Parathyroid adenoma (tissue), 2 donors: ENCODE measurements at regions not wholly inside any gene's neighbourhood (a gene's known extent, or its start where the extent isn't known, plus 50 kb on each side); places are given as distances from the start of the nearest gene placed in this dataset.
A peak's percentile ranks its signal among the peaks of the same experiment; 100 is the strongest.

Experiments used
- H2AFZ ChIP-seq: fragments of 300-600 bp; sonication (generic); one replicate; pipeline ENCODE4 v1.7.0; 2017; ENCODE audit warnings: antibody characterized with exemption, mild to moderate bottlenecking
- H3K27ac ChIP-seq: fragments of 300-600 bp; sonication (generic); one replicate; pipeline ENCODE4 v1.7.0; 2017
- H3K27me3 ChIP-seq: fragments of 300-600 bp; sonication (generic); one replicate; pipeline ENCODE4 v1.7.0; 2017; ENCODE audit warnings: low read length; ENCODE audit not compliant: control insufficient read depth, insufficient read depth
- H3K36me3 ChIP-seq: fragments of 300-600 bp; sonication (generic); one replicate; pipeline ENCODE4 v1.7.0; 2017; ENCODE audit warnings: low read length; ENCODE audit not compliant: control insufficient read depth, insufficient read depth
- H3K4me1 ChIP-seq: fragments of 300-600 bp; sonication (generic); one replicate; pipeline ENCODE4 v1.7.0; 2017; ENCODE audit warnings: control low read depth
- H3K4me2 ChIP-seq: fragments of 300-600 bp; sonication (generic); one replicate; pipeline ENCODE4 v1.7.0; 2017; ENCODE audit warnings: low read length
- H3K4me3 ChIP-seq: fragments of 300-600 bp; sonication (generic); one replicate; pipeline ENCODE4 v1.7.0; 2017; ENCODE audit warnings: low read depth, low read length
- H3K79me2 ChIP-seq: fragments of 300-600 bp; sonication (generic); one replicate; pipeline ENCODE4 v1.7.0; 2017; ENCODE audit warnings: control low read depth
- H3K9ac ChIP-seq: fragments of 300-600 bp; sonication (generic); one replicate; pipeline ENCODE4 v1.7.0; 2017; ENCODE audit warnings: mild to moderate bottlenecking
- H3K9me3 ChIP-seq: fragments of 300-600 bp; sonication (generic); one replicate; pipeline ENCODE4 v1.7.0; 2017; ENCODE audit warnings: low read length; ENCODE audit not compliant: control insufficient read depth
- TF ChIP-seq, protein P1 (sequence below): fragments of 300-600 bp; sonication (generic); IDR thresholded peaks from one replicate; pipeline ENCODE4 v1.7.0; 2017; ENCODE audit warnings: antibody characterized with exemption, mild to moderate bottlenecking
- donor health status: primary hyperparathyroidism.

DNA sequence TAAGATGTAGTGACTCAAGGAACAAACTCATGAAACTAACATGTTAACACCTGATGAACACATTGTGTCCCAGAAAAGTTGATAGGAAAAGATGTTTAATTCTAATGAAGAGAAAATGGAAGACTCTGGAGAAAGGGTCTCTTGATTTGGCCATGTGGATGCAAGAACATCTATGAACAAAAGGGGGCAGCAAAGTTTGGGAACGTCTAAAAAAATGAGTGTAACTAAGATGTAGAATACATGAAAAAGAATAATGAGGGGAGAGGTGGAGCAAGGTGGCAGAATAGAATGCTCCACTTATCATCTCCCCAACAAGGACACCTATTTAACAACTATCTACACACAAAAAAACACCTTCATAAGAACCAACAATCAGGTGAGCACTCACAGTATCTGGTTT is 805.1 kb downstream of the TNS3 start:
- no peak overlapping the region for H2AFZ ChIP-seq

DNA sequence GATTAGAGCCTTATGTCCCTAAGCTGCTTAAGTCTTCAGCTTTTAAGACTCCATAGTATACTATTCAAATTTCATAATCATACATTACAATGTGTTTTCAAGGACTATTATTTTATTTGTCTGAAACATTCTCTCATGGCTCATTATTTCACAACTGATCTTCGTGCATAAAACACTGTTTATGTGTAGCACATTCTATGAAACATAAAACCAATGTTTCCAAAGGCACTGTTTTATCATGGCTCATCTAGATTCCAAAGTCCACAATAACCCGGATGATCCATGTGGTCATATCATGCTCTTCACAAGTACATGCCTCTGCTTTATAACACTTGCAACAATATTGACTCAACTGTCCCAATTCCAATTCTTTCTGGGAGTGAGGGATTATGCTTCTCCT is 806.1 kb downstream of the TNS3 start:
- no peaks in the 10 kb centered on the region for H3K27me3 ChIP-seq
- H3K27ac ChIP-seq = no peak overlapping the region
- no peaks in the 10 kb centered on the region for H3K36me3 ChIP-seq
- no peak overlapping the region for H3K4me3 ChIP-seq
- no peaks in the 10 kb centered on the region for H3K79me2 ChIP-seq
- H3K4me1 ChIP-seq = no peaks in the 10 kb centered on the region
- H3K9me3 ChIP-seq = no peaks in the 10 kb centered on the region
- H3K4me2 ChIP-seq = no peak overlapping the region
- no peak overlapping the region for H3K9ac ChIP-seq
- TF ChIP-seq, protein P1, sequence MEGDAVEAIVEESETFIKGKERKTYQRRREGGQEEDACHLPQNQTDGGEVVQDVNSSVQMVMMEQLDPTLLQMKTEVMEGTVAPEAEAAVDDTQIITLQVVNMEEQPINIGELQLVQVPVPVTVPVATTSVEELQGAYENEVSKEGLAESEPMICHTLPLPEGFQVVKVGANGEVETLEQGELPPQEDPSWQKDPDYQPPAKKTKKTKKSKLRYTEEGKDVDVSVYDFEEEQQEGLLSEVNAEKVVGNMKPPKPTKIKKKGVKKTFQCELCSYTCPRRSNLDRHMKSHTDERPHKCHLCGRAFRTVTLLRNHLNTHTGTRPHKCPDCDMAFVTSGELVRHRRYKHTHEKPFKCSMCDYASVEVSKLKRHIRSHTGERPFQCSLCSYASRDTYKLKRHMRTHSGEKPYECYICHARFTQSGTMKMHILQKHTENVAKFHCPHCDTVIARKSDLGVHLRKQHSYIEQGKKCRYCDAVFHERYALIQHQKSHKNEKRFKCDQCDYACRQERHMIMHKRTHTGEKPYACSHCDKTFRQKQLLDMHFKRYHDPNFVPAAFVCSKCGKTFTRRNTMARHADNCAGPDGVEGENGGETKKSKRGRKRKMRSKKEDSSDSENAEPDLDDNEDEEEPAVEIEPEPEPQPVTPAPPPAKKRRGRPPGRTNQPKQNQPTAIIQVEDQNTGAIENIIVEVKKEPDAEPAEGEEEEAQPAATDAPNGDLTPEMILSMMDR = no peak
- H2AFZ ChIP-seq = no peak overlapping the region

More for the DNA sequence above, 805.1 kb downstream of the TNS3 start:
- no peak overlapping the region for H3K9ac ChIP-seq
- peaks cover 3% of the 10 kb centered on the region for H3K9me3 ChIP-seq
- no peaks in the 10 kb centered on the region for H3K4me1 ChIP-seq
- H3K4me3 ChIP-seq = no peak overlapping the region
- H3K4me2 ChIP-seq = no peak overlapping the region
- H3K27me3 ChIP-seq = no peaks in the 10 kb centered on the region
- H3K27ac ChIP-seq = no peak overlapping the region
- no peaks in the 10 kb centered on the region for H3K79me2 ChIP-seq
- TF ChIP-seq, protein P1 = peak; percentile 11
- no peaks in the 10 kb centered on the region for H3K36me3 ChIP-seq

DNA sequence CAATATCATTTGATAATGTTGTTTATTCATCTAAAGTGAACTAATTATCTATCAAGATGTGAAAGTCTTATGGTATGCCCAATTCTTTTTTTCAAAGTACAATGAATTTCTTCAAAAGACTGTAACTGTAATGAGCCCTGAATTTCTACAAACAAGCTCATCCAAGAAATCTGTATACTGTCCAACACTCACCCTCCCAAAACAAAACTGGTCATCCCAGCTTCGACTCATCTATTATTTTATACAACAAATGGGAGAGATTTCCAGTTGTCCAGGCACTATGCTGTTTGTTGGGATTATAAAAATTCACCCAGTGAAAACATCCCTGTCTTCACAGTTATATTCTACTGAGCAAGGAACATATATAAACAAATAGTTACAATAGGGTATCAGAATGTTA is 806.9 kb downstream of the TNS3 start:
- Histone ChIP-seq H3K27ac (no peak overlapping the region), H3K4me1 (no peaks in the 10 kb centered on the region), H3K9me3 (no peaks in the 10 kb centered on the region), H3K4me3 (no peak overlapping the region), H3K36me3 (no peaks in the 10 kb centered on the region), H3K4me2 (no peak overlapping the region), H2AFZ (no peak overlapping the region), H3K27me3 (no peaks in the 10 kb centered on the region), H3K79me2 (no peaks in the 10 kb centered on the region), H3K9ac (no peak overlapping the region)
- TF ChIP-seq, protein P1 = no peak

DNA sequence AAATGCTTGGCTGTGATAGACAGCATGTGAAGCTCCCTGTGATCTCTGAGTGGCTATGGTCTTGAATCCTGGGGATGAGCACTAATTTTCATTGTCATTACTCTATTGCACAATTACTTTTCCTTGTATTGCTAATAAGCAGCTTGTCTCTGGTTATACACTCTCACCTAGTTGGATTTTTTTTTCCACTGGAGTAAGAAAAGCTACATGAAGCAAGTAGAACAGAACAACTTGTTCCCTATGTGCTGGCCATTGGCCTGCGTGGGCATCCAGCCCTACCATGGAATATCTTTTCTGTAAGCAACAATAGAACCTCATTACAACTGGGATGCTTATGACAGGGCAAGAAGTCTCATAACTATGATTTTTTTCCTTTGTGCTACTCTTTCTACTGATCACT is 807.4 kb downstream of the TNS3 start:
- no peak overlapping the region for H3K27ac ChIP-seq
- no peaks in the 10 kb centered on the region for H3K4me1 ChIP-seq
- no peaks in the 10 kb centered on the region for H3K9me3 ChIP-seq
- H3K9ac ChIP-seq = no peak overlapping the region
- no peak overlapping the region for H2AFZ ChIP-seq
- no peaks in the 10 kb centered on the region for H3K36me3 ChIP-seq
- H3K27me3 ChIP-seq = no peaks in the 10 kb centered on the region
- TF ChIP-seq, protein P1 = no peak
- no peak overlapping the region for H3K4me3 ChIP-seq
- no peaks in the 10 kb centered on the region for H3K79me2 ChIP-seq
- no peak overlapping the region for H3K4me2 ChIP-seq

DNA sequence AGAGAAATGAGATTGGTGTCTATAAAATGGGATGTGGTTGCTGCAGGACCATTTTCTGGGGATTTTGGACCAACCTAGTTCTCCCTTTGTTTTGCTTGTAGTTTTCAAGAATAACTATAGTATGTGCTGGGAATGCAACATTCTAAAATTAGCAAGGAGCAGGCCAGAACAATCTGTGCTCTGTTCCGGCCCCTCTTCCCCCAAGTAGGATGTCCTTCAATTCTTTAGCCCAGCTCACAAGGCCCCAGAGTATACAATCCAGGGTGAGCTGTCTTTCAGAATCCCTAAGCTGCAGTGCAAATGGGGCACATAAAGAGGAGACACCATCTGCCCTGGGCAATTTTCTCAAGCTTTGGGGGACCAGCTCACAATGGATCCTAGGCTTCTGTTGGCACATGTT is 809.1 kb downstream of the TNS3 start:
- no peaks in the 10 kb centered on the region for H3K4me1 ChIP-seq
- H2AFZ ChIP-seq = no peak overlapping the region
- H3K9ac ChIP-seq = no peak overlapping the region
- no peaks in the 10 kb centered on the region for H3K79me2 ChIP-seq
- no peak overlapping the region for H3K4me2 ChIP-seq
- no peaks in the 10 kb centered on the region for H3K27me3 ChIP-seq
- H3K27ac ChIP-seq = no peak overlapping the region
- H3K36me3 ChIP-seq = no peaks in the 10 kb centered on the region
- no peaks in the 10 kb centered on the region for H3K9me3 ChIP-seq
- no peak overlapping the region for H3K4me3 ChIP-seq
- TF ChIP-seq, protein P1 = no peak
